ENCODE measurements at regions not wholly inside any gene's neighbourhood (a gene's known extent, or its start where the extent isn't known, plus 50 kb on each side); places are given as distances from the start of the nearest gene placed in this dataset.
A peak's percentile ranks its signal among the peaks of the same experiment; 100 is the strongest.

DNA sequence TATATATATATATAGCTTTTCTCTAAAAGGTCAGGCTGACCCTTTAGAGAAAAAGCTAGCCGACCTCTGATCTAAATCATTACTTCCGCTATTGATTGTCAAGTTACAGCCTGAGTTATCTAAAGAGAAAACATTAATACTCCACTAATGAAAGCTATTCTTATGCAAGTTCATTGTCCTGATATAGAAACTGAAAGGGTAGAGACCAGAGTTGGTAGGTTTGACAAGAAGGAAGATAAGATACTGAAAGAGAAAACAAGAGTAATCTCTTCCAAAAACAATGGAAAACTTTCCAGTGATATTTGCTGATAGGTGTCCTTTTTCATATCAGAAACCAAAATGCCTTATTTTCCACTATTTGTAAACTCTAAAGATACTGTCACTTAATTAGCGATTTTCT lies 62.8 kb upstream of the SLC39A10 start:
- H3K27ac ChIP-seq (ENCODE audit: control insufficient read depth, insufficient read depth) = no peak overlapping the region
- H3K9me3 ChIP-seq (replicated peaks; ENCODE audit: control insufficient read depth, insufficient read depth, low read length) = no peaks in the 10 kb centered on the region
- H3K36me3 ChIP-seq (ENCODE audit: control insufficient read depth in 2 of 2, insufficient read depth in 2 of 2, low read length in 1 of 2) = no peaks in the 10 kb centered on the region
- no peak overlapping the region for H3K4me2 ChIP-seq (ENCODE audit: control insufficient read depth, insufficient read depth)
- H3K4me3 ChIP-seq = no peak overlapping the region
- ChIA-PET RAD21 (ENCODE audit: unreplicated experiment) (interaction anchor here (0.8 to 2.6 kb wide), 8 partner anchors 17 to 70 kb away, joined by 3 to 8 read pairs (median 4); partner anchors contain the start of gene SLC39A10), SMC1A (ENCODE audit: uncharacterized antibody, unreplicated experiment) (interaction anchor here (0.7 to 2.2 kb wide), 11 partner anchors 8 to 503 kb away, joined by 3 to 8 read pairs (median 4); no protein-coding TSS in a partner anchor), POLR2A (interaction anchor here (0.7 to 0.8 kb wide), 2 partner anchors 12 to 43 kb away, joined by 3 read pairs; no protein-coding TSS in a partner anchor), CTCF (interaction anchor here (0.6 to 2.4 kb wide), 8 partner anchors 11 to 1189 kb away, joined by 3 to 7 read pairs (median 5); no protein-coding TSS in a partner anchor)
- intact Hi-C loops (cut with micrococcal nuclease; ENCODE audit: unreplicated experiment) = no loop called here
- no peaks in the 10 kb centered on the region for H3K79me2 ChIP-seq (ENCODE audit: control insufficient read depth, insufficient read depth, low read length)
- no peak for TF ChIP-seq ZBTB11 (CRISPR knock-in tag; IDR thresholded peaks at IDR 0.05)
- TF ChIP-seq NFYB (IDR thresholded peaks at IDR 0.05; ENCODE audit: insufficient read depth, low read depth, low read length) = no peak
- no peak for TF ChIP-seq HDAC2 (IDR thresholded peaks at IDR 0.05)
- TF ChIP-seq RB1 (IDR thresholded peaks at IDR 0.05; ENCODE audit: borderline replicate concordance) = no peak
- no peak for TF ChIP-seq CHD4 (IDR thresholded peaks at IDR 0.05)
- no peak for TF ChIP-seq ZBED1 (IDR thresholded peaks at IDR 0.05; ENCODE audit: borderline replicate concordance)
- TF ChIP-seq POLR2A (IDR thresholded peaks at IDR 0.05; ENCODE audit: low read depth, low read length) = no peak
- TF ChIP-seq, protein P1, sequence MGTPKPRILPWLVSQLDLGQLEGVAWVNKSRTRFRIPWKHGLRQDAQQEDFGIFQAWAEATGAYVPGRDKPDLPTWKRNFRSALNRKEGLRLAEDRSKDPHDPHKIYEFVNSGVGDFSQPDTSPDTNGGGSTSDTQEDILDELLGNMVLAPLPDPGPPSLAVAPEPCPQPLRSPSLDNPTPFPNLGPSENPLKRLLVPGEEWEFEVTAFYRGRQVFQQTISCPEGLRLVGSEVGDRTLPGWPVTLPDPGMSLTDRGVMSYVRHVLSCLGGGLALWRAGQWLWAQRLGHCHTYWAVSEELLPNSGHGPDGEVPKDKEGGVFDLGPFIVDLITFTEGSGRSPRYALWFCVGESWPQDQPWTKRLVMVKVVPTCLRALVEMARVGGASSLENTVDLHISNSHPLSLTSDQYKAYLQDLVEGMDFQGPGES (IDR thresholded peaks at IDR 0.05) = no peak
- H3K27me3 ChIP-seq (replicated peaks in 1 of 2; ENCODE audit: control insufficient read depth in 2 of 2, insufficient read depth in 2 of 2, low read length in 1 of 2) = no peaks in the 10 kb centered on the region
- no peaks in the 10 kb centered on the region for H3K4me1 ChIP-seq (ENCODE audit: control insufficient read depth, insufficient read depth, low read length)
- H2AFZ ChIP-seq (ENCODE audit: control insufficient read depth, low read depth, low read length) = no peak overlapping the region
- BruUV-seq (replicated peaks) = no TSS peak
- no peaks in the 10 kb centered on the region for H4K20me1 ChIP-seq (ENCODE audit: control insufficient read depth, insufficient read depth)
- in situ Hi-C loops (cut with MboI) = no loop called here
- 31% methylated on average over 3 of the region's 3 CpGs for WGBS (ENCODE audit: insufficient coverage, insufficient replicate concordance, low lambda C conversion rate, missing lambda C conversion rate)
- DNase-seq (ENCODE audit: low read depth, low spot score) (no peak), FAIRE-seq (no peak), ATAC-seq (peak; percentile 55)
- no peak overlapping the region for H3K9ac ChIP-seq (ENCODE audit: control insufficient read depth, insufficient read depth, low read length)

Data from GM12878 (cell line).